Body of pancreas (tissue), 4 donors: ENCODE measurements at regions not wholly inside any gene's neighbourhood (a gene's known extent, or its start where the extent isn't known, plus 50 kb on each side); places are given as distances from the start of the nearest gene placed in this dataset.

Experiments used
- POLR2A ChIP-seq, 3 donors: fragments of 450-650 bp; IDR thresholded peaks; one replicate each; pipeline ENCODE4 v1.6.1; 2016; ENCODE audit warnings: antibody characterized with exemption in 3 of 3, mild to moderate bottlenecking in 2 of 3
- TF ChIP-seq, protein P1 (sequence below), 7 experiments: fragments of 450-650 bp in 4 of 7; fragments of 200-600 bp in 3 of 7; sonication (generic) in 3 of 7; IDR thresholded peaks; one replicate each; pipeline ENCODE4 v1.5.1; 2016 to 2019; ENCODE audit warnings: antibody characterized with exemption in 7 of 7

DNA sequence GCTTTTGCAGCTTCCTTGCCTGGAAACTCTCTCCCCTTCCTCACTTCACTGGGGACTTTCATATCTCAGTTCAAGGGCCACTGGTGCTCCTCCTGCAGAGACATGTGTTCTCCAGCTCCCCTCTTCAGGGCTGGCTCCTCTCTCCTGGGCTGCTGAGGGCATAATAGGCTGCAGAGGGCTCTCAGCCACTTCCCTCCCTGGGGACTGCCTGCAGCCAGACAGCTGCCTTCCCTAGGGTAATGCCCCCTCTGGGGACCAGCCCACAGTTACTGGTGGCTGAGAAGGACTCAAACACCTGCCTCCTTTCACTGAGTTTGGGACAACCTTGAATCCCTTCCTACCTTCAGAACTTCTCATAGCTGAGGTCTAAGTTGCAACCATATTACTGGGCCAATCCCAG, 104.8 kb upstream of the POU3F1 start:
- TF ChIP-seq, protein P1, sequence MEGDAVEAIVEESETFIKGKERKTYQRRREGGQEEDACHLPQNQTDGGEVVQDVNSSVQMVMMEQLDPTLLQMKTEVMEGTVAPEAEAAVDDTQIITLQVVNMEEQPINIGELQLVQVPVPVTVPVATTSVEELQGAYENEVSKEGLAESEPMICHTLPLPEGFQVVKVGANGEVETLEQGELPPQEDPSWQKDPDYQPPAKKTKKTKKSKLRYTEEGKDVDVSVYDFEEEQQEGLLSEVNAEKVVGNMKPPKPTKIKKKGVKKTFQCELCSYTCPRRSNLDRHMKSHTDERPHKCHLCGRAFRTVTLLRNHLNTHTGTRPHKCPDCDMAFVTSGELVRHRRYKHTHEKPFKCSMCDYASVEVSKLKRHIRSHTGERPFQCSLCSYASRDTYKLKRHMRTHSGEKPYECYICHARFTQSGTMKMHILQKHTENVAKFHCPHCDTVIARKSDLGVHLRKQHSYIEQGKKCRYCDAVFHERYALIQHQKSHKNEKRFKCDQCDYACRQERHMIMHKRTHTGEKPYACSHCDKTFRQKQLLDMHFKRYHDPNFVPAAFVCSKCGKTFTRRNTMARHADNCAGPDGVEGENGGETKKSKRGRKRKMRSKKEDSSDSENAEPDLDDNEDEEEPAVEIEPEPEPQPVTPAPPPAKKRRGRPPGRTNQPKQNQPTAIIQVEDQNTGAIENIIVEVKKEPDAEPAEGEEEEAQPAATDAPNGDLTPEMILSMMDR (IDR thresholded peaks at IDR 0.05): no peak
- no peak for TF ChIP-seq POLR2A (IDR thresholded peaks at IDR 0.05)
